ENCODE measurements at regions not wholly inside any gene's neighbourhood (a gene's known extent, or its start where the extent isn't known, plus 50 kb on each side); places are given as distances from the start of the nearest gene placed in this dataset.
"Not testable (repeated sequence)": the region's sequence is repeated elsewhere in the genome, so short reads cannot be mapped to it uniquely, and the experiment has no call there.

DNA sequence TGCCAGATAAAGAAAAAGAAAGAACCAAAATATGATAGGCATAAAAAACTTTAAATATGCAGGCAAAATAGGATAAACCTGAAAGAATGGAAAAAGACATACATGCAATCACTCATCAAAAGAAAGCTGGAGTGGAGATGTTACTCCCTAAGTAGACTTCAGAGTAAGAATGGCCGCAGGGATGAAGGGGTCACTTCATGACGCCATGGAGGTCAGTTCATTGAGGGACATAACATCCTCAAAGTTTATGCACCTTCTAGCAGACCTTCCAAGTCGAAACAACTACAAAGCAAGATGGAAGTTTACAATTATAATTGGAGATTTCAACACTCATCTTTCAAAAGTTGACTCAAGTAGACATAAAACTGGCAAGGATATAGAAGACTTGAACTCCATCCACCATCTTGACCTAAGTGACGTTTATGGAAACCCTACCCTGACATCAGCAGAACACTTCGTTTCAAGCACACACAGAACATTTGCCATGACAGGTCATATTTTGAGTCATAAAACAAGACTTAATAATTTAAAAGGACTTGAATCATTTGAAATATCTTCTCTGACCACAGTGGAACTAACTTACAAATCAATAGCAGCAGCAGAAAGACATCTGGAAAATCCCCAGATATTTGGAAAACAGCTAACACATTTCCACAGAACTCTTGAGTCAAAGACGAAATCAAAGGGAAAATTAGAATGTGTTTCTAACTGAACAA lies 106.0 kb upstream of the LRPAP1 start:
- H3K4me1 ChIP-seq (ENCODE audit: insufficient read depth, poor library complexity, severe bottlenecking): no peaks in the 10 kb centered on the region
- H3K27ac ChIP-seq (ENCODE audit: poor library complexity, severe bottlenecking): no peak overlapping the region
- H3K27me3 ChIP-seq (ENCODE audit: insufficient read depth, poor library complexity, severe bottlenecking): peaks cover 21% of the 10 kb centered on the region
- TF ChIP-seq, protein P1, sequence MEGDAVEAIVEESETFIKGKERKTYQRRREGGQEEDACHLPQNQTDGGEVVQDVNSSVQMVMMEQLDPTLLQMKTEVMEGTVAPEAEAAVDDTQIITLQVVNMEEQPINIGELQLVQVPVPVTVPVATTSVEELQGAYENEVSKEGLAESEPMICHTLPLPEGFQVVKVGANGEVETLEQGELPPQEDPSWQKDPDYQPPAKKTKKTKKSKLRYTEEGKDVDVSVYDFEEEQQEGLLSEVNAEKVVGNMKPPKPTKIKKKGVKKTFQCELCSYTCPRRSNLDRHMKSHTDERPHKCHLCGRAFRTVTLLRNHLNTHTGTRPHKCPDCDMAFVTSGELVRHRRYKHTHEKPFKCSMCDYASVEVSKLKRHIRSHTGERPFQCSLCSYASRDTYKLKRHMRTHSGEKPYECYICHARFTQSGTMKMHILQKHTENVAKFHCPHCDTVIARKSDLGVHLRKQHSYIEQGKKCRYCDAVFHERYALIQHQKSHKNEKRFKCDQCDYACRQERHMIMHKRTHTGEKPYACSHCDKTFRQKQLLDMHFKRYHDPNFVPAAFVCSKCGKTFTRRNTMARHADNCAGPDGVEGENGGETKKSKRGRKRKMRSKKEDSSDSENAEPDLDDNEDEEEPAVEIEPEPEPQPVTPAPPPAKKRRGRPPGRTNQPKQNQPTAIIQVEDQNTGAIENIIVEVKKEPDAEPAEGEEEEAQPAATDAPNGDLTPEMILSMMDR (IDR thresholded peaks at IDR 0.05; ENCODE audit: poor library complexity, severe bottlenecking): no peak
- no peaks in the 10 kb centered on the region for H3K36me3 ChIP-seq (ENCODE audit: low read depth)
- no peak for ATAC-seq (ENCODE audit: low read depth)
- H3K4me3 ChIP-seq (ENCODE audit: severe bottlenecking): no peak overlapping the region
- no peaks in the 10 kb centered on the region for H3K9me3 ChIP-seq (ENCODE audit: severe bottlenecking)
- no peak for DNase-seq (ENCODE audit: low spot score)

DNA sequence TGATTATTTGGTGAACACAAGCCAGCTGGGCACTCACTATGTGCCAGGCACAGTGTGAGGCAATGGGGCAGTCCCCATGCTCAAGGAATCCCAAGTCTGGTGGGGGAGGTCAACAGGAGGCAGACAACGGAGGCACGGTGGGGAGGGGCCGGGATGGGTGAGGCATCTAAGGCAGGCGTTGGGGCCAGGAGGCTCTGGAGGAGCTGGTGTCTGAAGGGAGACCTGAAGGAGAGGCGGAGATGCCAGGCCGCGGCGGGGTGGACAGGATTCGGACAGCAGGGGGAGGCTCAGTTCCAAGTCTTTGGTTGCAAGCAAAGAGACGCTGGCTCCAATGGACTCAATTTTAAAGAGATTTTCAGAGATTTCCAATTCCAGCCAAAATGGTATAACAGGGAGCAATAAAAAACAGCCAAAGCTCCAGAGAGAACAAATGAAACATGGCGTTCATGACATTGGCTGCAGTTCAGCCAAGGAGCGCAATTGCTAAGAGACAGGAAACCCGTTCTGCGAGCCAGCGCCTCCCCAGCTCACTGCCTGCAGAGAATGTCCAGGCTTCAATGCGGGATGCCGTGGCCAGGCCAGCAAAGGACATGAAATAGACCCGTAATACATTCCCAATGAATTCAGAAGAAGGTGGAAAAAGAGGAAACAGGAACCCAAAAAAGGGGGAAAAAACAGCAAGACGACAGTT lies 105.2 kb upstream of the LRPAP1 start:
- ATAC-seq (ENCODE audit: low read depth) (no peak), DNase-seq (ENCODE audit: low spot score) (no peak)
- TF ChIP-seq, protein P1 (IDR thresholded peaks at IDR 0.05; ENCODE audit: poor library complexity, severe bottlenecking): no peak
- Histone ChIP-seq H3K36me3 (ENCODE audit: low read depth) (no peaks in the 10 kb centered on the region), H3K9me3 (ENCODE audit: severe bottlenecking) (no peaks in the 10 kb centered on the region), H3K27ac (ENCODE audit: poor library complexity, severe bottlenecking) (no peak overlapping the region), H3K4me3 (ENCODE audit: severe bottlenecking) (no peak overlapping the region), H3K27me3 (ENCODE audit: insufficient read depth, poor library complexity, severe bottlenecking) (peaks cover 21% of the 10 kb centered on the region), H3K4me1 (ENCODE audit: insufficient read depth, poor library complexity, severe bottlenecking) (no peaks in the 10 kb centered on the region)

DNA sequence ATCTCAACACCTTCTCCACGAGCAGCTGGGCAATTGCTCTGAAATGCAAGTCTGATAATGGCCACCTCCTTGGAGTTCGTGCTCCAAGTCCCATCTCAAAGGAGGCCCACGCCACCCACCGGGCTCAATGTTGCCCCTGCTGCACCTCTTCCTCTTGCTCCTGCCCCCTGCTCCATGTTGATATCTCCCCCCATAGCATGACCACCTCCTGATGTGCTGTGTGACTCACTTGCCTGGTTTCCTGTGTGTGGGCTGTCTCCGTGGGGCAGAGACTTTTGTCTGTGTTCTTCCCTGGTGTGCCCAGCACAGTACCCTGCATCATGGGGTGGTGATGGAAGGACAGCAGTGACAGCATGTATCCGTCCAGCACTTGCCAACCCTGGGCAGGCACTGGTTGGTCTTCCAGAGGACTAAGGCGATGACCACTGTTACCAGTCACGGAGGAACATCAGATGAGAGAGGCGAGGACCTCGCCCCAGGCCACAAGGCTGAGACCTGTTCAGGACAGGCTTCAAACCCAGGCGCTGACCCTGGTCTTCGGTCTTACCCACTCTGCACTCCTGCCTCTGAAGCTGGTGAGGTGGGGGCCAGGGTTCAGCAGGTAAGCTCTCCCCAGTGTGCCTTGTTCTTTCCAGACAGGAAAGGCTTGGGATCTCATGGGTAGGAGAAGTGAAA lies 104.6 kb upstream of the LRPAP1 start:
- no peaks in the 10 kb centered on the region for H3K36me3 ChIP-seq (ENCODE audit: low read depth)
- no peak overlapping the region for H3K27ac ChIP-seq (ENCODE audit: poor library complexity, severe bottlenecking)
- H3K9me3 ChIP-seq (ENCODE audit: severe bottlenecking): no peaks in the 10 kb centered on the region
- TF ChIP-seq, protein P1 (IDR thresholded peaks at IDR 0.05; ENCODE audit: poor library complexity, severe bottlenecking): no peak
- no peak for DNase-seq (ENCODE audit: low spot score)
- ATAC-seq (ENCODE audit: low read depth): no peak
- H3K4me3 ChIP-seq (ENCODE audit: severe bottlenecking): no peak overlapping the region
- H3K27me3 ChIP-seq (ENCODE audit: insufficient read depth, poor library complexity, severe bottlenecking): peaks cover 21% of the 10 kb centered on the region
- H3K4me1 ChIP-seq (ENCODE audit: insufficient read depth, poor library complexity, severe bottlenecking): no peaks in the 10 kb centered on the region

DNA sequence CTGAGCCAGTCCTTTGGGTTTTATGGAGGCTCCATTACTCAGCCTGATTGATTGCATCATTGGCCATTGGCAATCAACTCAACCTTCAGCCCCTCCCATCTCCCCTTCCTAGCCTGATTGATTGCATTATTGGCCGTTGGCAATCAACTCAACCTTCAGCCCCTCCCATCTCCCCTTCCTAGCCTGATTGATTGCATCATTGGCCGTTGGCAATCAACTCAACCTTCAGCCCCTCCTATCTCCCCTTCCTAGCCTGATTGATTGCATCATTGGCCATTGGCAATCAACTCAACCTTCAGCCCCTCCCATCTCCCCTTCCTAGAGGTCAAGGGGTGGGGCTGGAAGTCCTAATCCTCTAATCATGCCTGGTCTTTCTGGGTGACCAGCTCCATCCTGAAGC lies 103.8 kb upstream of the LRPAP1 start:
- not testable (repeated sequence) for H3K27ac ChIP-seq (ENCODE audit: poor library complexity, severe bottlenecking); ATAC-seq (ENCODE audit: low read depth); DNase-seq (ENCODE audit: low spot score); H3K9me3 ChIP-seq (ENCODE audit: severe bottlenecking); H3K4me3 ChIP-seq (ENCODE audit: severe bottlenecking); H3K4me1 ChIP-seq (ENCODE audit: insufficient read depth, poor library complexity, severe bottlenecking); H3K36me3 ChIP-seq (ENCODE audit: low read depth)
- H3K27me3 ChIP-seq (ENCODE audit: insufficient read depth, poor library complexity, severe bottlenecking): peaks cover 21% of the 10 kb centered on the region

DNA sequence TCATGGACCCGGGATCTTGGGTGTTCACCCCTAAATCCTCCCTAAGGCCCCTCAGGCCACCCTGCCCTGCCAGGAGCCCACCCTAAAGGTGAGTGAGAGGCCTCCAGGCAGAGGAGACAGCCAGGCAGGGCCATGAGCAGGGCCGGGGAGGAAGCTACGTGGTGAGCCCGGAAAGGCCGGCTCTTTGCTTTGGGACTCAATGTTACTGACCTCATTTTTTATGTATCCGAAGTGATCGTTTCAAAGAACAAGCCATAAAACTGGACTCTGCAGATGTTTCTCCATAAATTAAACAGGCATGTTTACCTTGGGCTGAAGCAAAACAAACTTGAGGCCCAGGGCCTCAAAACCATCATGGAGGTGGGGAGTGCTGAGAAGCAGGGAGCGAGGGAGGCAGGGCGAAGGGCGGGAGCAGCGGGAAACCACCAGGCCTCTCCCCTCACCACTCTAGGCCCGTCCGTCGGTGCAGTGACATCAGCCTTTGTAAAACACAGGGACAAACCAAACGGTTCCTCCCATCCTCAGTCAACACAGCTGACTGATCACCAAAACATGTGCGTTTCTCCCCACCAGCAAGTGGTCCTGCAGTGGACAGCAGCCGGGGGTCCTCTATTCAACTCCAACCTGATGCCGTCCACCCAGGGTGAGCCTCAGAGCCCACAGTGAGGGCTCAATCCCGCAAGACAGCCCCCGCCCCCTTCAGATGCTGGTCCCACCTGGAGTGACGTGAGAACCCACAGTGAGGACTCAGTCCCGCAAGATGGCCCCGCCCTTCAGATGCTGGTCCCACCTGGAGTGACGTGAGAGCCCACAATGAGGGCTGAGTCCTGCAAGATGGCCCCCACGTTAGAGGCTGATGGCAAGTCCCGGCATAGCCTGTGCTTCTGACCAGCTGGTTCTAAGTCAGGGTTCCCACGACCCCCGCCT lies 102.9 kb upstream of the LRPAP1 start:
- Histone ChIP-seq H3K4me3 (ENCODE audit: severe bottlenecking) (no peak overlapping the region), H3K27me3 (ENCODE audit: insufficient read depth, poor library complexity, severe bottlenecking) (peaks cover 15% of the 10 kb centered on the region)

More for the DNA sequence above, 102.9 kb upstream of the LRPAP1 start:
- Histone ChIP-seq H3K36me3 (ENCODE audit: low read depth) (no peaks in the 10 kb centered on the region), H3K9me3 (ENCODE audit: severe bottlenecking) (no peaks in the 10 kb centered on the region), H3K27ac (ENCODE audit: poor library complexity, severe bottlenecking) (no peak overlapping the region), H3K4me1 (ENCODE audit: insufficient read depth, poor library complexity, severe bottlenecking) (no peaks in the 10 kb centered on the region)
- DNase-seq (ENCODE audit: low spot score) (peak; percentile 38), ATAC-seq (ENCODE audit: low read depth) (no peak)
- TF ChIP-seq, protein P1 (IDR thresholded peaks at IDR 0.05; ENCODE audit: poor library complexity, severe bottlenecking): no peak
